MM.1S (cell line): ENCODE measurements at regions not wholly inside any gene's neighbourhood (a gene's known extent, or its start where the extent isn't known, plus 50 kb on each side); places are given as distances from the start of the nearest gene placed in this dataset.

Experiments
- EZH2 ChIP-seq: fragments of 300-600 bp; sonication (generic); optimal IDR thresholded peaks from 2 replicates; pipeline ENCODE3; 2017; ENCODE audit warnings: low read depth, mild to moderate bottlenecking, antibody characterized with exemption, low read length, mixed read lengths
- TF ChIP-seq, protein P1 (sequence below): fragments of 300-600 bp; sonication (generic); IDR thresholded peaks from 2 replicates; pipeline ENCODE4 v1.5.1; 2016; ENCODE audit warnings: antibody characterized with exemption, low read length, mixed read lengths

- TF ChIP-seq, protein P1, sequence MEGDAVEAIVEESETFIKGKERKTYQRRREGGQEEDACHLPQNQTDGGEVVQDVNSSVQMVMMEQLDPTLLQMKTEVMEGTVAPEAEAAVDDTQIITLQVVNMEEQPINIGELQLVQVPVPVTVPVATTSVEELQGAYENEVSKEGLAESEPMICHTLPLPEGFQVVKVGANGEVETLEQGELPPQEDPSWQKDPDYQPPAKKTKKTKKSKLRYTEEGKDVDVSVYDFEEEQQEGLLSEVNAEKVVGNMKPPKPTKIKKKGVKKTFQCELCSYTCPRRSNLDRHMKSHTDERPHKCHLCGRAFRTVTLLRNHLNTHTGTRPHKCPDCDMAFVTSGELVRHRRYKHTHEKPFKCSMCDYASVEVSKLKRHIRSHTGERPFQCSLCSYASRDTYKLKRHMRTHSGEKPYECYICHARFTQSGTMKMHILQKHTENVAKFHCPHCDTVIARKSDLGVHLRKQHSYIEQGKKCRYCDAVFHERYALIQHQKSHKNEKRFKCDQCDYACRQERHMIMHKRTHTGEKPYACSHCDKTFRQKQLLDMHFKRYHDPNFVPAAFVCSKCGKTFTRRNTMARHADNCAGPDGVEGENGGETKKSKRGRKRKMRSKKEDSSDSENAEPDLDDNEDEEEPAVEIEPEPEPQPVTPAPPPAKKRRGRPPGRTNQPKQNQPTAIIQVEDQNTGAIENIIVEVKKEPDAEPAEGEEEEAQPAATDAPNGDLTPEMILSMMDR = no peak
- TF ChIP-seq EZH2 = no peak
These were observed 1725.3 kb downstream of the EFNA5 start for GRCh38 chr5:105945203-105945972.
